GM12873 (cell line): ENCODE measurements at regions not wholly inside any gene's neighbourhood (a gene's known extent, or its start where the extent isn't known, plus 50 kb on each side); places are given as distances from the start of the nearest gene placed in this dataset.

Source experiments
- CTCF ChIP-seq: IDR thresholded peaks from 2 replicates; pipeline ENCODE4 v1.5.1; 2012; ENCODE audit warnings: low read depth, mild to moderate bottlenecking, moderate library complexity, low read length, control low read depth; ENCODE audit not compliant: insufficient read depth; ENCODE audit errors: missing control alignments

DNA sequence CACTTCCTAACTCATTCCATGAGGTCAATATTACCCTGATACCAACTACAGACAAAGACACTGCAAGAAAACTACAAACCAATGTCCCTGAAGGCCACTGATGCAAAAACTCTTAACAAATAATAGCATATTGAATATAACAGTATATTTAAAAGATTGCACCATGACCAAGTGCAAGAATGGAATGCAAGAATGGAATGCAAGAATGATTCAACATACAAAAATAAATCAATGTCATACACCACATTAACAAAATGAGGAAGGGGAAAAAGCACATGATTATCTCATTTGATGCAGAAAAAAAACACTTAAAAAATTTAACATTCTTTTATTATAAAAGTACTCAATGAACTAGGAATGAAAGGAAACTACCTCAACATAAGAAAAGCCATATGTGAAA is 463.1 kb upstream of the NECTIN3 start:
- TF ChIP-seq CTCF, result no peak

GRCh38 chr3:110612045-110612444 is 459.6 kb upstream of the NECTIN3 start:
- TF ChIP-seq CTCF, result no peak

DNA sequence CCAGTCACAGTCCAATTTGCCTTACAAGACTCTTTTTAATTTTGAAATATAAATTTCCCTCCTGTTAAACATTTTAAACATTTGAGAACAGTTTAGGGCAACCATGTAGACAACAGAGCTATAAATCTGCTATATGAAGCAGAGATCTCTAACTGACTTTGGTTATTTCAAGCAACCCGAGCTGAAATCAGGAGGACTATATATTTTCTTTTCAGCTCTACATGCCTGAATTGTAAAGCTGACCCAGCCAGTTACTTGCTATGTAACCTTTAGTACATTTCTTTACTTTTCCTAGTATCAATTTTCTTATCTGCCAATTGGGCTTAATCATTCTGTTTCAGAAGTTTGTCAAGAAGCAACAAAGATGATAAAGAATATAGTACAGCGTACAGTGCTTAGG is 457.4 kb upstream of the NECTIN3 start:
- TF ChIP-seq CTCF, result no peak

DNA sequence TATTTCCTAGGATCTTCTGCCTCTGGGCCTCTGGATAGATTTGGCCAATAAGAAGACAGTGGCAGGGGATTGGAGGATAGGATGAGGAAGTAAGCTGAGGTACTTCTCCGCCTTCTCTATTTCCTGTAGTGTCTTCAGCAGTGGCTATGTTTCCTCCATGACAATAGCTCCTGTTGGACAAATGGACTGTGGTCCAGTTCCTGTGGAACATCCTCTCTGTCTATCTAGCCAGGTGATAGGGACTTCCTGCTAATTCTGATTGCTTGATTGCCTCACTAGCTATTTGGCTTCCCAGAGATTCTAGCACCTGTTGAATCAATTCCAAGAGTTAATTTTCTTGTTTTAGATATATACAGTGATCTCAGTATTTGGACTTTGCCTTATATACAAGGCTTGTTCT is 456.2 kb upstream of the NECTIN3 start:
- TF ChIP-seq CTCF, result no peak

- TF ChIP-seq CTCF, result no peak
Observed at GRCh38 chr3:110618512-110619226, 452.9 kb upstream of the NECTIN3 start.

DNA sequence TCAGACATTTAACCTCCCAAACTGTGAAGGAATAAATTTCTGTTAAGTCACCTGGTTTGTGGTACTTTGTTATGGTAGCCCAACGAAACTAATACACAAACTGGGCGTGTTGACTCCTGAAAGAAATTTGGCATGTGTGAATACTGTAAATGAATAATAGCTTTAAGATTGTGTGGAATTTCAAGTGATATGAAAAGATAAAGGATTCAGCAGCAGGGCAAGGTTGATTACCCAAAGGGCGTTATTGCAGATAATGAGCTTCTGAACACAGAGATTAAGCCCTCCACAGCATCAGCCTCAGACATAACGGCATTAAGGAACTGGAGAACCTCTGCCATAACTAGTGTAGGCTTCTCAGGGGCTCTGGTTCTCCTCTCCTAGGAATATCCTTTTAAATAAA is 451.5 kb upstream of the NECTIN3 start:
- TF ChIP-seq CTCF, result no peak

DNA sequence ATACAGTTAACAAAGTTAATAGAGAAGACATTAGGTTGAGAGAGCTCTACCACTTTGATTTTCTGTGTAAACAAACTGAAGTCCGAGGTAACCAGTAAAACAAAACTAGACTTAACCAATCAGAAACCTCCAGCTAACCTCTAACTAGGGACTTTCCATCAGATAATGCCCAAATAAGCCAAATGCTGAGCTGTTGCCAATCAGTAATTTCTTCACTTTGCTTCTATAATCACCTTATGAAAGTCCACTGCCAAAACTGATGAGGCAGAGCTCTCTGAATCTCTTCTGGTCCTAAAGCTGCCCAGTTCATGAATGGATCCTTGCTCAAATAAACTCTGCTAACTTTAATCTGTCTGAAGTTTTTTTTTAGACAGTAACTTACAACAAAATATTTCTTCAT is 448.0 kb upstream of the NECTIN3 start:
- TF ChIP-seq CTCF, result no peak

- TF ChIP-seq CTCF, result no peak
Observed at GRCh38 chr3:110624576-110624975, 447.0 kb upstream of the NECTIN3 start.
